ENCODE measurements at regions not wholly inside any gene's neighbourhood (a gene's known extent, or its start where the extent isn't known, plus 50 kb on each side); places are given as distances from the start of the nearest gene placed in this dataset.

DNA sequence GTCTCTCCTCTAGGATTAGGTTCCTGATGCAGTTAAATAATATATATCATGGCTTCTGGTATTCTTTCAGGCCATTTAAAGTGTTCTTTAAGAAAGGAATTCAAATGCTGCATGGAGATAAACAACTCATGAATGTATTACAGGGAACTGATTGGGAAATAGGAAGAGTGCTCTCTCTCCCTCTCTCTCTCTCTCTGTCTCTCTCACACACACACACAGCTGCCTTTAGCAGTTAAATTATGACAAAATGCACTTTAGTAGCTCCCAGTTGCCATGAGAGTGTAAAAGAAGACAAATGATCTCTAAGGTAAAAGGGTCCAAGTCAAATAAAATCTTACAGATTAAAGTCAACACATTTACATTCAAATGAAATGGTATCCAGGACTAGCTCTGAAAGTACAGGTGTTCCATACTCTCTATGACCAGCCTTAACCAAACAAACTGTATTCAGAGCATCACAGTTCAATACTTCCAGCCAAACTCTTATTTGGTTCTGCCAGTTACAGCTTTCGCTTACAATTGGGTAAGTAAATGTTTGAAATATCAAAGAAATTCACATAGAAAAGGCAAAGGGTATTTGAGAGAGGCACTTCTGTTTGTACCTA, 94.7 kb upstream of the CXXC4 start:
- TF ChIP-seq, protein P1, sequence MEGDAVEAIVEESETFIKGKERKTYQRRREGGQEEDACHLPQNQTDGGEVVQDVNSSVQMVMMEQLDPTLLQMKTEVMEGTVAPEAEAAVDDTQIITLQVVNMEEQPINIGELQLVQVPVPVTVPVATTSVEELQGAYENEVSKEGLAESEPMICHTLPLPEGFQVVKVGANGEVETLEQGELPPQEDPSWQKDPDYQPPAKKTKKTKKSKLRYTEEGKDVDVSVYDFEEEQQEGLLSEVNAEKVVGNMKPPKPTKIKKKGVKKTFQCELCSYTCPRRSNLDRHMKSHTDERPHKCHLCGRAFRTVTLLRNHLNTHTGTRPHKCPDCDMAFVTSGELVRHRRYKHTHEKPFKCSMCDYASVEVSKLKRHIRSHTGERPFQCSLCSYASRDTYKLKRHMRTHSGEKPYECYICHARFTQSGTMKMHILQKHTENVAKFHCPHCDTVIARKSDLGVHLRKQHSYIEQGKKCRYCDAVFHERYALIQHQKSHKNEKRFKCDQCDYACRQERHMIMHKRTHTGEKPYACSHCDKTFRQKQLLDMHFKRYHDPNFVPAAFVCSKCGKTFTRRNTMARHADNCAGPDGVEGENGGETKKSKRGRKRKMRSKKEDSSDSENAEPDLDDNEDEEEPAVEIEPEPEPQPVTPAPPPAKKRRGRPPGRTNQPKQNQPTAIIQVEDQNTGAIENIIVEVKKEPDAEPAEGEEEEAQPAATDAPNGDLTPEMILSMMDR (conservative IDR thresholded peaks at IDR 0.05; ENCODE audit: low read depth in 2 of 2): no peak
- TF ChIP-seq, protein P2, sequence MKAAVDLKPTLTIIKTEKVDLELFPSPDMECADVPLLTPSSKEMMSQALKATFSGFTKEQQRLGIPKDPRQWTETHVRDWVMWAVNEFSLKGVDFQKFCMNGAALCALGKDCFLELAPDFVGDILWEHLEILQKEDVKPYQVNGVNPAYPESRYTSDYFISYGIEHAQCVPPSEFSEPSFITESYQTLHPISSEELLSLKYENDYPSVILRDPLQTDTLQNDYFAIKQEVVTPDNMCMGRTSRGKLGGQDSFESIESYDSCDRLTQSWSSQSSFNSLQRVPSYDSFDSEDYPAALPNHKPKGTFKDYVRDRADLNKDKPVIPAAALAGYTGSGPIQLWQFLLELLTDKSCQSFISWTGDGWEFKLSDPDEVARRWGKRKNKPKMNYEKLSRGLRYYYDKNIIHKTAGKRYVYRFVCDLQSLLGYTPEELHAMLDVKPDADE (IDR thresholded peaks at IDR 0.05): no peak
- TF ChIP-seq EZH2 (IDR thresholded peaks at IDR 0.05; ENCODE audit: low read depth, unreplicated experiment) (no peak), POLR2AphosphoS5 (IDR thresholded peaks at IDR 0.05; ENCODE audit: low read depth) (no peak), EZH2phosphoT487 (IDR thresholded peaks at IDR 0.05; ENCODE audit: unreplicated experiment) (no peak), ZNF331 (CRISPR knock-in tag; IDR thresholded peaks at IDR 0.05; ENCODE audit: low read depth) (no peak), CREB1 (CRISPR knock-in tag; IDR thresholded peaks at IDR 0.05; ENCODE audit: low read depth) (no peak), STAT1 (IDR thresholded peaks at IDR 0.05; ENCODE audit: unreplicated experiment) (no peak), JUNB (IDR thresholded peaks at IDR 0.05; ENCODE audit: unreplicated experiment) (no peak), ZNF114 (CRISPR knock-in tag; IDR thresholded peaks at IDR 0.05) (no peak), NANOG (IDR thresholded peaks at IDR 0.05; ENCODE audit: borderline replicate concordance) (no peak)
- TF ChIP-seq, protein P3, sequence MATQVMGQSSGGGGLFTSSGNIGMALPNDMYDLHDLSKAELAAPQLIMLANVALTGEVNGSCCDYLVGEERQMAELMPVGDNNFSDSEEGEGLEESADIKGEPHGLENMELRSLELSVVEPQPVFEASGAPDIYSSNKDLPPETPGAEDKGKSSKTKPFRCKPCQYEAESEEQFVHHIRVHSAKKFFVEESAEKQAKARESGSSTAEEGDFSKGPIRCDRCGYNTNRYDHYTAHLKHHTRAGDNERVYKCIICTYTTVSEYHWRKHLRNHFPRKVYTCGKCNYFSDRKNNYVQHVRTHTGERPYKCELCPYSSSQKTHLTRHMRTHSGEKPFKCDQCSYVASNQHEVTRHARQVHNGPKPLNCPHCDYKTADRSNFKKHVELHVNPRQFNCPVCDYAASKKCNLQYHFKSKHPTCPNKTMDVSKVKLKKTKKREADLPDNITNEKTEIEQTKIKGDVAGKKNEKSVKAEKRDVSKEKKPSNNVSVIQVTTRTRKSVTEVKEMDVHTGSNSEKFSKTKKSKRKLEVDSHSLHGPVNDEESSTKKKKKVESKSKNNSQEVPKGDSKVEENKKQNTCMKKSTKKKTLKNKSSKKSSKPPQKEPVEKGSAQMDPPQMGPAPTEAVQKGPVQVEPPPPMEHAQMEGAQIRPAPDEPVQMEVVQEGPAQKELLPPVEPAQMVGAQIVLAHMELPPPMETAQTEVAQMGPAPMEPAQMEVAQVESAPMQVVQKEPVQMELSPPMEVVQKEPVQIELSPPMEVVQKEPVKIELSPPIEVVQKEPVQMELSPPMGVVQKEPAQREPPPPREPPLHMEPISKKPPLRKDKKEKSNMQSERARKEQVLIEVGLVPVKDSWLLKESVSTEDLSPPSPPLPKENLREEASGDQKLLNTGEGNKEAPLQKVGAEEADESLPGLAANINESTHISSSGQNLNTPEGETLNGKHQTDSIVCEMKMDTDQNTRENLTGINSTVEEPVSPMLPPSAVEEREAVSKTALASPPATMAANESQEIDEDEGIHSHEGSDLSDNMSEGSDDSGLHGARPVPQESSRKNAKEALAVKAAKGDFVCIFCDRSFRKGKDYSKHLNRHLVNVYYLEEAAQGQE (IDR thresholded peaks at IDR 0.05; ENCODE audit: unreplicated experiment): no peak
- TF ChIP-seq, protein P4, sequence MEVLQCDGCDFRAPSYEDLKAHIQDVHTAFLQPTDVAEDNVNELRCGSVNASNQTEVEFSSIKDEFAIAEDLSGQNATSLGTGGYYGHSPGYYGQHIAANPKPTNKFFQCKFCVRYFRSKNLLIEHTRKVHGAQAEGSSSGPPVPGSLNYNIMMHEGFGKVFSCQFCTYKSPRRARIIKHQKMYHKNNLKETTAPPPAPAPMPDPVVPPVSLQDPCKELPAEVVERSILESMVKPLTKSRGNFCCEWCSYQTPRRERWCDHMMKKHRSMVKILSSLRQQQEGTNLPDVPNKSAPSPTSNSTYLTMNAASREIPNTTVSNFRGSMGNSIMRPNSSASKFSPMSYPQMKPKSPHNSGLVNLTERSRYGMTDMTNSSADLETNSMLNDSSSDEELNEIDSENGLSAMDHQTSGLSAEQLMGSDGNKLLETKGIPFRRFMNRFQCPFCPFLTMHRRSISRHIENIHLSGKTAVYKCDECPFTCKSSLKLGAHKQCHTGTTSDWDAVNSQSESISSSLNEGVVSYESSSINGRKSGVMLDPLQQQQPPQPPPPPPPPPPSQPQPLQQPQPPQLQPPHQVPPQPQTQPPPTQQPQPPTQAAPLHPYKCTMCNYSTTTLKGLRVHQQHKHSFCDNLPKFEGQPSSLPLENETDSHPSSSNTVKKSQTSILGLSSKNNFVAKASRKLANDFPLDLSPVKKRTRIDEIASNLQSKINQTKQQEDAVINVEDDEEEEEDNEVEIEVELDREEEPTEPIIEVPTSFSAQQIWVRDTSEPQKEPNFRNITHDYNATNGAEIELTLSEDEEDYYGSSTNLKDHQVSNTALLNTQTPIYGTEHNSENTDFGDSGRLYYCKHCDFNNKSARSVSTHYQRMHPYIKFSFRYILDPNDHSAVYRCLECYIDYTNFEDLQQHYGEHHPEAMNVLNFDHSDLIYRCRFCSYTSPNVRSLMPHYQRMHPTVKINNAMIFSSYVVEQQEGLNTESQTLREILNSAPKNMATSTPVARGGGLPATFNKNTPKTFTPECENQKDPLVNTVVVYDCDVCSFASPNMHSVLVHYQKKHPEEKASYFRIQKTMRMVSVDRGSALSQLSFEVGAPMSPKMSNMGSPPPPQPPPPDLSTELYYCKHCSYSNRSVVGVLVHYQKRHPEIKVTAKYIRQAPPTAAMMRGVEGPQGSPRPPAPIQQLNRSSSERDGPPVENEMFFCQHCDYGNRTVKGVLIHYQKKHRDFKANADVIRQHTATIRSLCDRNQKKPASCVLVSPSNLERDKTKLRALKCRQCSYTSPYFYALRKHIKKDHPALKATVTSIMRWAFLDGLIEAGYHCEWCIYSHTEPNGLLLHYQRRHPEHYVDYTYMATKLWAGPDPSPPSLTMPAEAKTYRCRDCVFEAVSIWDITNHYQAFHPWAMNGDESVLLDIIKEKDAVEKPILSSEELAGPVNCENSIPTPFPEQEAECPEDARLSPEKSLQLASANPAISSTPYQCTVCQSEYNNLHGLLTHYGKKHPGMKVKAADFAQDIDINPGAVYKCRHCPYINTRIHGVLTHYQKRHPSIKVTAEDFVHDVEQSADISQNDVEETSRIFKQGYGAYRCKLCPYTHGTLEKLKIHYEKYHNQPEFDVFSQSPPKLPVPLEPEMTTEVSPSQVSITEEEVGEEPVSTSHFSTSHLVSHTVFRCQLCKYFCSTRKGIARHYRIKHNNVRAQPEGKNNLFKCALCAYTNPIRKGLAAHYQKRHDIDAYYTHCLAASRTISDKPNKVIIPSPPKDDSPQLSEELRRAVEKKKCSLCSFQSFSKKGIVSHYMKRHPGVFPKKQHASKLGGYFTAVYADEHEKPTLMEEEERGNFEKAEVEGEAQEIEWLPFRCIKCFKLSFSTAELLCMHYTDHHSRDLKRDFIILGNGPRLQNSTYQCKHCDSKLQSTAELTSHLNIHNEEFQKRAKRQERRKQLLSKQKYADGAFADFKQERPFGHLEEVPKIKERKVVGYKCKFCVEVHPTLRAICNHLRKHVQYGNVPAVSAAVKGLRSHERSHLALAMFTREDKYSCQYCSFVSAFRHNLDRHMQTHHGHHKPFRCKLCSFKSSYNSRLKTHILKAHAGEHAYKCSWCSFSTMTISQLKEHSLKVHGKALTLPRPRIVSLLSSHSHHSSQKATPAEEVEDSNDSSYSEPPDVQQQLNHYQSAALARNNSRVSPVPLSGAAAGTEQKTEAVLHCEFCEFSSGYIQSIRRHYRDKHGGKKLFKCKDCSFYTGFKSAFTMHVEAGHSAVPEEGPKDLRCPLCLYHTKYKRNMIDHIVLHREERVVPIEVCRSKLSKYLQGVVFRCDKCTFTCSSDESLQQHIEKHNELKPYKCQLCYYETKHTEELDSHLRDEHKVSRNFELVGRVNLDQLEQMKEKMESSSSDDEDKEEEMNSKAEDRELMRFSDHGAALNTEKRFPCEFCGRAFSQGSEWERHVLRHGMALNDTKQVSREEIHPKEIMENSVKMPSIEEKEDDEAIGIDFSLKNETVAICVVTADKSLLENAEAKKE (CRISPR knock-in tag; IDR thresholded peaks at IDR 0.05): no peak
